ENCODE measurements at regions not wholly inside any gene's neighbourhood (a gene's known extent, or its start where the extent isn't known, plus 50 kb on each side); places are given as distances from the start of the nearest gene placed in this dataset.

- TF ChIP-seq Cebpa-rat (IDR thresholded peaks at IDR 0.05) = no peak
- no peaks in the 10 kb centered on the region for H3K36me3 ChIP-seq
- H3K27ac ChIP-seq = no peak overlapping the region
- no peaks in the 10 kb centered on the region for H3K9me3 ChIP-seq
- H3K4me3 ChIP-seq = no peak overlapping the region
- H3K4me2 ChIP-seq = no peak overlapping the region
- H3K27me3 ChIP-seq = no peaks in the 10 kb centered on the region
- H3K4me1 ChIP-seq = no peaks in the 10 kb centered on the region
- H4K20me1 ChIP-seq = no peaks in the 10 kb centered on the region
- H3K9ac ChIP-seq = no peak overlapping the region
These were observed 501.1 kb upstream of the CELF2 start for GRCh38 chr10:10516346-10517130.

DNA sequence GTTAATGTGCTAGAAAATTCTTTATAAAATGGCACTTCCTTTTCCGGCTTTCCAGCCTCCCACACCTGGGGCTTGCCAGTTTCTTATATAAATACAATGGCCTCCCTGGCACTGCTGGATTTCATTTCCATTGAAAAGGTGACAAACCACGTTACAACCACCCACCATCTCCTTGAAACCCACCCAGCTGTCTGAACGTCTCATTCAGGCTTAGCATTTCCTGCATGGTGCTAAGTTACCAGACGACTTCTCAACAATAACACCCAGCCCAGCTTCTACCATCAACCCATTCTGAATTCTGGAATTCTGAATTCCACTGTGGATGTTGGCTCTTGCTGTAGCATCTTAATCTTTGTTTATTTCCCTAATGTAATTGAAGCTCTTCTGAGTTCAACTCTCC lies 499.8 kb upstream of the CELF2 start:
- H3K4me1 ChIP-seq = no peaks in the 10 kb centered on the region
- H3K9ac ChIP-seq = no peak overlapping the region
- H3K4me3 ChIP-seq = no peak overlapping the region
- no peak overlapping the region for H3K4me2 ChIP-seq
- no peaks in the 10 kb centered on the region for H3K36me3 ChIP-seq
- no peaks in the 10 kb centered on the region for H3K27me3 ChIP-seq
- TF ChIP-seq Cebpa-rat (IDR thresholded peaks at IDR 0.05) = no peak
- no peaks in the 10 kb centered on the region for H4K20me1 ChIP-seq
- H3K9me3 ChIP-seq = no peaks in the 10 kb centered on the region
- no peak overlapping the region for H3K27ac ChIP-seq

DNA sequence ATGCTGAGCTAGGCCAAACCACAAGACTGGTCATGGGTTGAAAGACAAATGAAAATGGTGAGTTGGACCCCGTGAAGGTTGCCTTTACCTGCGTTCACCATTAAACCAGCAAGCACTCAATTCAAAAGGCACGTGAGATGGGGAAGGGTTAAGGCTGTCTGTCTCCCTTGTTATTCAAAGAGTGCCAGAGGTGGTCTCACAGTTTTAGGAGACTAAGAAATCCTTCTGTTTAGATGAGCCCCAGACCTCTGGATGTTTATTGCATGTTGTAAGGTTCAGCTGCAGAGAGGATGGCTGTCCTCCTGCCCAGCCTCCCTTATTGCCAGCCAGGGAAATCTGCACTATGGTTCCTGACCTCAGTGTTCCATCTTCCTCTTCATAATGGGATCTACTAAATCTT lies 498.0 kb upstream of the CELF2 start:
- H3K4me3 ChIP-seq = no peak overlapping the region
- H3K27me3 ChIP-seq = no peaks in the 10 kb centered on the region
- H3K36me3 ChIP-seq = no peaks in the 10 kb centered on the region
- H3K4me2 ChIP-seq = no peak overlapping the region
- no peak overlapping the region for H3K9ac ChIP-seq
- no peak overlapping the region for H3K27ac ChIP-seq
- TF ChIP-seq Cebpa-rat (IDR thresholded peaks at IDR 0.05) = no peak
- H4K20me1 ChIP-seq = no peaks in the 10 kb centered on the region
- no peaks in the 10 kb centered on the region for H3K4me1 ChIP-seq
- H3K9me3 ChIP-seq = no peaks in the 10 kb centered on the region

DNA sequence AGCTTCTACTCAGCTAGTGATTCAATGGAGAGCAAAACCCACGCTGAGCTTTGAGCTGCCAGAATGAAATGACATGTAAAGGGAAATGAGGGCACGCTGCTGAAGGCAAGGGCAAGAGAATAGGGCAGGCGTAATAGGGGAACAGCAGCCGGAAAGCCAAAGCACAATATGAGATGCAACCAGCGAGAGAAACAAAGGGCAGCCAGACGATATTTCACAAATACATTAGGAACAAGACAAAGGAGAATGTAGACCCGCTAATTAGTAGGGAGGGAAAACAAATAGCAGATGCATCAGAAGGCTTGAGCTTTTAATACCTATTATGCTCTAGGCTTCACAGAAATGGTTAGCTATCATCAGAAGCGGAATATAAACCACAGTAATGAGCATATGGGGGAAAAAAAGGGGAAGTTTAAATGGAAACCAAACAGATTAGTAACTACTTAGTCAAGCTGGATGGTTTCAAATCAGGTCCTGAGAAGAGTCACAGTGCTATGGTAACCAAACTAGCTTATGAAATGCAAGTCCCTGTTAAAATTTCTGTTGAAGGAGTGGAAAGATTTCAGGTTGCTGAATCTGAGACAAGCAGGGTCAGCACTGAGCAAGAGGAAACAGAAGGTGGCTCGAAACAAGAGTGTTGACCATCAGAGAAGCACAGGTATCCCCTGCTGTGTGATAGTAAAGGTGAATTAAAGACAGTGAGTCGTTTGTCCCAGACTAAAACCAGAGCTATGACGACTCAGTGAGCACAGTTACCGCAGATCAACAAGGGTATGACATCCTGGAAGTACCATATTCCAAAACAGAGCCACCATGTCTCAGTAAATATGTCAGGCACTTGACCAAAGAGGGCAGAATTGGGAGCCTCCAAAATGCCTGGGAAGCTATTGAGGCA lies 496.9 kb upstream of the CELF2 start:
- no peak for TF ChIP-seq Cebpa-rat (IDR thresholded peaks at IDR 0.05)
- no peaks in the 10 kb centered on the region for H4K20me1 ChIP-seq
- no peak overlapping the region for H3K4me2 ChIP-seq
- H3K4me3 ChIP-seq = no peak overlapping the region
- no peaks in the 10 kb centered on the region for H3K9me3 ChIP-seq
- no peaks in the 10 kb centered on the region for H3K36me3 ChIP-seq
- H3K27ac ChIP-seq = no peak overlapping the region
- no peak overlapping the region for H3K9ac ChIP-seq
- H3K27me3 ChIP-seq = no peaks in the 10 kb centered on the region
- no peaks in the 10 kb centered on the region for H3K4me1 ChIP-seq

DNA sequence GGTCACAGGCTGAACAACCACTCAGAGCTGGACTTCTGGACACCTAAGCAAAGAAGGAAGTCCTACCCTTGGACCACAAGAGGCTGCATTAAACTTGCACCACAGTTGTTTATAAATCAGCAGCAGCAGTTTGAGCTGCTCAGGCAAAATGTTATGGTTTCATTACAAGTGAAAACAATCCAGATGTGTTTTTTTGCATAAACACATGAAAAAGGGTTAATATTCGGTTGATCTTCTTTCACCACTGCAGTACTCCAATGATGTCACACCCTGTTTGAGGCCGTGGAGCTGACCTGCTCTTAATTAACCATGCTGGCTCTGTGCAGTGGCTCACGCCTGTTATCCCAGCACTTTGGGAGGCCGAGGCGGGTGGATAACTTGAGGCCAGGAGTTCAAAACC lies 490.8 kb upstream of the CELF2 start:
- H3K27me3 ChIP-seq = no peaks in the 10 kb centered on the region
- H4K20me1 ChIP-seq = no peaks in the 10 kb centered on the region
- H3K4me1 ChIP-seq = no peaks in the 10 kb centered on the region
- no peaks in the 10 kb centered on the region for H3K36me3 ChIP-seq
- no peak for TF ChIP-seq Cebpa-rat (IDR thresholded peaks at IDR 0.05)
- no peak overlapping the region for H3K9ac ChIP-seq
- no peak overlapping the region for H3K4me3 ChIP-seq
- H3K9me3 ChIP-seq = no peaks in the 10 kb centered on the region
- no peak overlapping the region for H3K27ac ChIP-seq
- H3K4me2 ChIP-seq = no peak overlapping the region

GRCh38 chr10:10527861-10528562 lies 489.7 kb upstream of the CELF2 start:
- no peak overlapping the region for H3K27ac ChIP-seq

GRCh38 chr10:10528563-10528910 lies 489.1 kb upstream of the CELF2 start:
- Histone ChIP-seq H3K36me3 (no peaks in the 10 kb centered on the region), H3K4me2 (no peak overlapping the region), H3K27me3 (no peaks in the 10 kb centered on the region), H3K4me3 (no peak overlapping the region), H3K9me3 (no peaks in the 10 kb centered on the region), H3K27ac (no peak overlapping the region), H3K9ac (no peak overlapping the region), H4K20me1 (no peaks in the 10 kb centered on the region), H3K4me1 (no peaks in the 10 kb centered on the region)
- no peak for TF ChIP-seq Cebpa-rat (IDR thresholded peaks at IDR 0.05)

More at GRCh38 chr10:10527861-10528562, 489.7 kb upstream of the CELF2 start:
- TF ChIP-seq Cebpa-rat (IDR thresholded peaks at IDR 0.05) = no peak
- Histone ChIP-seq H4K20me1 (no peaks in the 10 kb centered on the region), H3K4me1 (no peaks in the 10 kb centered on the region), H3K9me3 (no peaks in the 10 kb centered on the region), H3K4me3 (no peak overlapping the region), H3K9ac (no peak overlapping the region), H3K36me3 (no peaks in the 10 kb centered on the region), H3K27me3 (no peaks in the 10 kb centered on the region), H3K4me2 (no peak overlapping the region)

DNA sequence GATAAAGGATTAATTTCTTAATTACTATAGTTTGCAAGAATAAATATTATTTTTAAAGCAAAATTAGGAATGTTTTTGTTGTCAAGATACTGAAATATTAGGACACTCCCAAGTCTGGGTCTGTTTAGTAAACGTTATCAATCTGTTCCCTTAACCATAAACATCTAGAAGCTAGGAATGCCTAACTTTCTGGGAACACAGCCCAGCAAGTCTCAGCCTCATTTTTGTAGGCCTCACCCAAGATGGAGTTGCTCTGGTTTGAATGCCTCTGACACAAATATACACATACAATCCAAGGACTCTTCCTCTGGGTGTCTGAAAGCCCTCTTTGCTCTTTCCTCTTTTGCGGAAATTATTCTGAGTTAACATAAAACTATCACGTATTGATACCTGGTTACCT lies 487.4 kb upstream of the CELF2 start:
- no peak for TF ChIP-seq Cebpa-rat (IDR thresholded peaks at IDR 0.05)
- H3K9me3 ChIP-seq = no peaks in the 10 kb centered on the region
- no peak overlapping the region for H3K4me2 ChIP-seq

DNA sequence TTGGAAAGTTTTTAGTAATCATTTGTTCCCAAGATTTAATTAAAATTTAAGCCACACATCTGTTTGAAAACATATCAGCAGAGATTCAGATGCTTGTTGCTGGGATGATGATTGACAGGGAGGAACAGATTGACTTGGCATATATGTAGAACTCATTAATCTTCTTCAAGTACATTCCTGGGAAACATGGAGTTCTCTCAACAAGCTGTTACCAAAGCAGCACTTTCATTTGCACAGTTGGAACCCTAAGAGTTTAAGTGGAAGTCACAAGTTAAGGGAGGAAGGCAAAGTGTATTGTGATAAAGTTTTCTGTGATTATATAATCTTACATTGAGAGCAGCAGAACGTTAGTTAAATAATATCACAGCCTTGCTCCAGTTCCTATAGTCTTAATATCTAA lies 485.4 kb upstream of the CELF2 start:
- no peaks in the 10 kb centered on the region for H4K20me1 ChIP-seq
- H3K9me3 ChIP-seq = no peaks in the 10 kb centered on the region
- TF ChIP-seq Cebpa-rat (IDR thresholded peaks at IDR 0.05) = no peak
- H3K36me3 ChIP-seq = no peaks in the 10 kb centered on the region
- no peaks in the 10 kb centered on the region for H3K4me1 ChIP-seq
- no peak overlapping the region for H3K4me2 ChIP-seq
- H3K9ac ChIP-seq = no peak overlapping the region
- H3K27ac ChIP-seq = no peak overlapping the region
- H3K27me3 ChIP-seq = no peaks in the 10 kb centered on the region
- H3K4me3 ChIP-seq = no peak overlapping the region

More for the DNA sequence above, 487.4 kb upstream of the CELF2 start:
- Histone ChIP-seq H3K4me1 (no peaks in the 10 kb centered on the region), H3K4me3 (no peak overlapping the region), H3K27ac (no peak overlapping the region), H3K9ac (no peak overlapping the region), H3K27me3 (no peaks in the 10 kb centered on the region), H3K36me3 (no peaks in the 10 kb centered on the region), H4K20me1 (no peaks in the 10 kb centered on the region)

DNA sequence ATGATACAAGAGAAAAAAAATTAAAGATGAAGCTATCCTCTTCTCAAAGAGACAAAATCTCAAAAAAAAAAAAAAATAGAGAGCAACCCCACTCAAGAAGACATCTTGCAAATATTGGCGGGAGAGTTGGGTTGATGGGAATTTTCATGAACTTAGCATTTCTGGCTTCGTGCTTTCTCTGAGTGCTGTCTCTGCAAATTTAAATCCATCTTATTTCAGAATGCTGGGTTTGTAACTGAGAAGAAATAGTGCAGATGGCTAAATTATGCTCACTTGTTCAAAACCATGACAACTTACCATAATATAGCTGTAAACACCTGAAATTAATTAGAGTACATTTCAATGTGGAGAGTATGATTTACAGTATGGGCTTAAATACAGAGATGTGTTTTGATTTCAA lies 484.8 kb upstream of the CELF2 start:
- Histone ChIP-seq H3K4me3 (no peak overlapping the region), H3K9me3 (no peaks in the 10 kb centered on the region), H3K36me3 (no peaks in the 10 kb centered on the region), H3K27ac (no peak overlapping the region), H3K4me1 (no peaks in the 10 kb centered on the region), H3K27me3 (no peaks in the 10 kb centered on the region), H3K4me2 (no peak overlapping the region), H4K20me1 (no peaks in the 10 kb centered on the region), H3K9ac (no peak overlapping the region)
- no peak for TF ChIP-seq Cebpa-rat (IDR thresholded peaks at IDR 0.05)

All from BLaER1 (cell line).